Gastrocnemius medialis (tissue), 4 donors: ENCODE measurements at regions not wholly inside any gene's neighbourhood (a gene's known extent, or its start where the extent isn't known, plus 50 kb on each side); places are given as distances from the start of the nearest gene placed in this dataset.

ENCODE experiments used
- CTCF ChIP-seq, 5 experiments: fragments of 450-650 bp in 3 of 5; fragments of 200-600 bp in 2 of 5; sonication (generic) in 2 of 5; IDR thresholded peaks in 4 of 5; conservative IDR thresholded peaks in 1 of 5; 1 replicate in 4 of 5; 2 replicates in 1 of 5; pipeline ENCODE4 v1.5.1; 2016 to 2019; ENCODE audit warnings: antibody characterized with exemption in 5 of 5, mild to moderate bottlenecking in 3 of 5, moderate library complexity in 3 of 5
- POLR2A ChIP-seq, 2 donors: fragments of 450-650 bp; IDR thresholded peaks; one replicate each; pipeline ENCODE4 v1.6.1; 2017; ENCODE audit warnings: antibody characterized with exemption in 2 of 2, mild to moderate bottlenecking in 2 of 2, moderate library complexity in 2 of 2

GRCh38 chr14:94685166-94685581 lies 73.0 kb downstream of the SERPINA3 start:
- TF ChIP-seq CTCF (IDR thresholded peaks at IDR 0.05 in 4 of 5, conservative IDR thresholded peaks at IDR 0.05 in 1 of 5) (no peak), POLR2A (IDR thresholded peaks at IDR 0.05) (no peak)
